H9 (cell line): ENCODE measurements at regions not wholly inside any gene's neighbourhood (a gene's known extent, or its start where the extent isn't known, plus 50 kb on each side); places are given as distances from the start of the nearest gene placed in this dataset.

Experiments used
- DNase-seq: peaks from one replicate; pipeline ENCODE4 v3.0.0-alpha.2; 2017
- H2AFZ ChIP-seq: one replicate; pipeline ENCODE4 v1.6.1; 2013; ENCODE audit warnings: mild to moderate bottlenecking, low read length, control low read depth, moderate library complexity
- H2AK5ac ChIP-seq: 2 replicates; pipeline ENCODE4 v1.6.1; 2013; ENCODE audit warnings: low read length, control low read depth, mixed read lengths; ENCODE audit not compliant: insufficient read length
- H2BK120ac ChIP-seq: one replicate; pipeline ENCODE4 v1.6.1; 2013; ENCODE audit warnings: low read depth, mild to moderate bottlenecking, low read length, control low read depth, inconsistent platforms; ENCODE audit not compliant: poor library complexity, severe bottlenecking
- H2BK12ac ChIP-seq: 2 replicates; pipeline ENCODE4 v1.6.1; 2013; ENCODE audit warnings: low read length, control low read depth, mixed read lengths, low read depth; ENCODE audit not compliant: insufficient read length
- H2BK15ac ChIP-seq: 2 replicates; pipeline ENCODE4 v1.6.1; 2013; ENCODE audit warnings: low read depth, low read length, control low read depth
- H2BK20ac ChIP-seq: one replicate; pipeline ENCODE4 v1.6.1; 2013; ENCODE audit warnings: low read depth, mild to moderate bottlenecking, low read length, control low read depth, inconsistent platforms; ENCODE audit not compliant: poor library complexity, severe bottlenecking
- H2BK5ac ChIP-seq: 2 replicates; pipeline ENCODE4 v1.6.1; 2013; ENCODE audit warnings: low read length, control low read depth, mixed read lengths; ENCODE audit not compliant: insufficient read length
- H3K14ac ChIP-seq: 2 replicates; pipeline ENCODE4 v1.6.1; 2013; ENCODE audit warnings: low read length, control low read depth; ENCODE audit not compliant: insufficient read depth
- H3K18ac ChIP-seq: 2 replicates; pipeline ENCODE4 v1.6.1; 2013; ENCODE audit warnings: low read depth, mild to moderate bottlenecking, mixed read lengths, low read length, control low read depth; ENCODE audit not compliant: insufficient read length
- H3K23ac ChIP-seq: 2 replicates; pipeline ENCODE4 v1.6.1; 2013; ENCODE audit warnings: low read length, control low read depth, mixed read lengths, low read depth; ENCODE audit not compliant: insufficient read length
- H3K23me2 ChIP-seq: 2 replicates; pipeline ENCODE4 v1.6.1; 2013; ENCODE audit warnings: low read depth, mild to moderate bottlenecking, mixed read lengths, low read length, control low read depth; ENCODE audit not compliant: insufficient read length, poor library complexity, severe bottlenecking
- H3K27ac ChIP-seq: 2 replicates; pipeline ENCODE4 v1.5.1; 2013; ENCODE audit warnings: low read length, control low read depth, mixed read lengths, low read depth; ENCODE audit not compliant: insufficient read length
- H3K27me3 ChIP-seq: 2 replicates; pipeline ENCODE4 v1.6.1; 2013; ENCODE audit warnings: low read length, control low read depth, inconsistent platforms; ENCODE audit not compliant: insufficient read depth
- H3K4ac ChIP-seq: 2 replicates; pipeline ENCODE4 v1.6.1; 2013; ENCODE audit warnings: low read depth, mild to moderate bottlenecking, control low read depth, inconsistent platforms, low read length, moderate library complexity
- H3K4me1 ChIP-seq: 2 replicates; pipeline ENCODE4 v1.6.1; 2013; ENCODE audit warnings: low read length, control low read depth, inconsistent platforms; ENCODE audit not compliant: insufficient read depth
- H3K4me2 ChIP-seq: 2 replicates; pipeline ENCODE4 v1.6.1; 2013; ENCODE audit warnings: low read length, control low read depth, mixed read lengths; ENCODE audit not compliant: insufficient read length, insufficient read depth
- H3K56ac ChIP-seq: 2 replicates; pipeline ENCODE4 v1.6.1; 2013; ENCODE audit warnings: low read depth, mild to moderate bottlenecking, mixed read lengths, low read length, control low read depth; ENCODE audit not compliant: insufficient read length
- H3K79me1 ChIP-seq: 2 replicates; pipeline ENCODE4 v1.6.1; 2013; ENCODE audit warnings: low read depth, mild to moderate bottlenecking, moderate library complexity, low read length, control low read depth, inconsistent platforms; ENCODE audit not compliant: insufficient read depth, poor library complexity, severe bottlenecking
- H3K79me2 ChIP-seq: 2 replicates; pipeline ENCODE4 v1.6.1; 2013; ENCODE audit warnings: low read length, control low read depth, inconsistent platforms; ENCODE audit not compliant: insufficient read depth
- H3K9ac ChIP-seq: 2 replicates; pipeline ENCODE4 v1.6.1; 2013; ENCODE audit warnings: low read length, control low read depth, mixed read lengths; ENCODE audit not compliant: insufficient read length; ENCODE audit errors: extremely low read depth
- H3K9me3 ChIP-seq: one replicate; pipeline ENCODE4 v1.6.1; 2013; ENCODE audit warnings: low read depth, low read length, inconsistent platforms; ENCODE audit not compliant: control insufficient read depth
- H3T11ph ChIP-seq: one replicate; pipeline ENCODE4 v1.6.1; 2013; ENCODE audit warnings: mild to moderate bottlenecking, low read length, control low read depth, inconsistent platforms
- H4K20me1 ChIP-seq: one replicate; pipeline ENCODE4 v1.6.1; 2013; ENCODE audit not compliant: control insufficient read depth, insufficient read length, insufficient read depth
- H4K5ac ChIP-seq: 2 replicates; pipeline ENCODE4 v1.6.1; 2013; ENCODE audit warnings: low read depth, mild to moderate bottlenecking, mixed read lengths, low read length, control low read depth; ENCODE audit not compliant: insufficient read length
- H4K8ac ChIP-seq: replicated peaks from 2 replicates; pipeline ENCODE4 v1.6.1; 2013; ENCODE audit warnings: low read length, control low read depth, mixed read lengths, low read depth; ENCODE audit not compliant: insufficient read length
- H4K91ac ChIP-seq: 2 replicates; pipeline ENCODE4 v1.6.1; 2013; ENCODE audit warnings: low read depth, mild to moderate bottlenecking, moderate library complexity, mixed read lengths, low read length, control low read depth; ENCODE audit not compliant: insufficient read length
- H3K27ac Mint-ChIP-seq, 3 experiments: 2 replicates in 2 of 3; 3 replicates in 1 of 3; pipeline ENCODE4 v1.8.0; 2020 to 2021; ENCODE audit warnings: mixed read lengths in 3 of 3, mild to moderate bottlenecking in 1 of 3, moderate library complexity in 1 of 3
- H3K27me3 Mint-ChIP-seq: 2 replicates; pipeline ENCODE4 v1.8.0; 2021; ENCODE audit warnings: low read depth, mild to moderate bottlenecking, moderate library complexity, mixed read lengths
- H3K36me3 Mint-ChIP-seq, 3 experiments: 2 replicates in 2 of 3; 3 replicates in 1 of 3; pipeline ENCODE4 v1.8.0; 2020 to 2021; ENCODE audit warnings: low read depth in 3 of 3, mixed read lengths in 3 of 3; ENCODE audit not compliant: insufficient read depth in 1 of 3
- H3K4me1 Mint-ChIP-seq, 2 experiments: 2 replicates each; pipeline ENCODE4 v1.8.0; 2020; ENCODE audit warnings: mixed read lengths in 2 of 2
- H3K4me3 Mint-ChIP-seq, 2 experiments: 2 replicates in 1 of 2; 3 replicates in 1 of 2; pipeline ENCODE4 v1.8.0; 2020 to 2021; ENCODE audit warnings: mild to moderate bottlenecking in 2 of 2, mixed read lengths in 2 of 2, moderate library complexity in 1 of 2
- H3K9me3 Mint-ChIP-seq, 2 experiments: 2 replicates in 1 of 2; 3 replicates in 1 of 2; pipeline ENCODE4 v1.8.0; 2020; ENCODE audit warnings: mild to moderate bottlenecking in 2 of 2, mixed read lengths in 2 of 2, moderate library complexity in 1 of 2
- CTCF ChIP-seq: fragments of 200-600 bp; sonication (generic); conservative IDR thresholded peaks from 3 replicates; pipeline ENCODE4 v1.8.0; 2021; ENCODE audit warnings: antibody characterized with exemption, mild to moderate bottlenecking
- WGBS: extraction: QIAGEN DNeasy Blood & Tissue Kit; methylation state at CpG from one replicate; pipeline ENCODE4 v1.1.7; 2013; ENCODE audit warnings: missing lambda C conversion rate, low lambda C conversion rate, mixed read lengths; ENCODE audit not compliant: insufficient read length; ENCODE audit errors: extremely low coverage; 5-methylcytosine and 5-hydroxymethylcytosine counted together

GRCh38 chr20:11454966-11455799 lies 462.5 kb upstream of the BTBD3 start:
- H4K91ac ChIP-seq: no peak overlapping the region
- no peak overlapping the region for H2BK5ac ChIP-seq
- no peak overlapping the region for H3K4me3 Mint-ChIP-seq
- H3K4me1 Mint-ChIP-seq: peaks cover 28 to 48% of the 10 kb centered on the region in 2 experiments
- no peak overlapping the region for H2BK12ac ChIP-seq
- H2AFZ ChIP-seq: no peak overlapping the region
- H3K9me3 Mint-ChIP-seq: peaks cover 0 to under 1% of the 10 kb centered on the region in 2 experiments; a peak in 2 of 5 replicates
- H3K23me2 ChIP-seq: no peaks in the 10 kb centered on the region
- H4K5ac ChIP-seq: no peak overlapping the region
- H3K27ac Mint-ChIP-seq: no peak overlapping the region
- H4K8ac ChIP-seq: no peak overlapping the region
- H3K4me1 ChIP-seq: peaks cover 9% of the 10 kb centered on the region; the same call in 1 of the 2 replicates
- no peak overlapping the region for H3K23ac ChIP-seq
- no peaks in the 10 kb centered on the region for H3K27me3 Mint-ChIP-seq
- H3K9ac ChIP-seq: no peak overlapping the region
- no peak overlapping the region for H3K14ac ChIP-seq
- H3K79me2 ChIP-seq: no peaks in the 10 kb centered on the region
- no peak for DNase-seq
- WGBS: no CpG with 5 or more reads among the region's 7 CpGs
- H4K20me1 ChIP-seq: no peaks in the 10 kb centered on the region
- no peak overlapping the region for H3K18ac ChIP-seq
- no peak overlapping the region for H2BK120ac ChIP-seq
- H2AK5ac ChIP-seq: no peak overlapping the region
- H3T11ph ChIP-seq: no peak overlapping the region
- no peaks in the 10 kb centered on the region for H3K27me3 ChIP-seq
- H3K4ac ChIP-seq: no peak overlapping the region
- no peak overlapping the region for H2BK15ac ChIP-seq
- H3K27ac ChIP-seq: no peak overlapping the region
- H3K4me2 ChIP-seq: no peak overlapping the region
- TF ChIP-seq CTCF: no peak
- no peak overlapping the region for H2BK20ac ChIP-seq
- H3K56ac ChIP-seq: no peak overlapping the region
- no peaks in the 10 kb centered on the region for H3K79me1 ChIP-seq
- peaks cover 0 to 2% (median under 1%) of the 10 kb centered on the region in 3 experiments; a peak in 1 of 7 replicates for H3K36me3 Mint-ChIP-seq
- no peaks in the 10 kb centered on the region for H3K9me3 ChIP-seq
